IMR-90 (cell line): ENCODE measurements at regions not wholly inside any gene's neighbourhood (a gene's known extent, or its start where the extent isn't known, plus 50 kb on each side); places are given as distances from the start of the nearest gene placed in this dataset.

Experiments
- ATAC-seq: fragments of 200-7000 bp; cut with Tn5 transposase; 2 replicates; pipeline ENCODE4 v1.9.1; 2020; ENCODE audit warnings: low read depth, mild to moderate bottlenecking, moderate library complexity
- BruUV-seq: library from RNA; stranded (reverse); fragments of 400-500 nt; replicated peaks from 2 replicates; lab custom pipeline; 2021; lab: Mats Ljungman, UMichigan
- CTCF ChIA-PET: fragments of 300-600 bp; formaldehyde crosslinking; extraction: SDS; loops from one replicate; lab custom pipeline; 2021; ENCODE audit warnings: antibody characterized with exemption; lab: Yijun Ruan, JAX
- POLR2A ChIA-PET: fragments of 300-600 bp; sonication (Branson Sonifier 250); formaldehyde crosslinking; loops from one replicate; lab custom pipeline; 2022; ENCODE audit warnings: antibody characterized with exemption; ENCODE audit not compliant: unreplicated experiment; lab: Charles Lee
- DNase-seq: peaks from one replicate; pipeline ENCODE4 v3.0.0; 2013
- H2AFZ ChIP-seq: replicated peaks from 2 replicates; pipeline ENCODE3; 2013; ENCODE audit warnings: low read length, mild to moderate bottlenecking; ENCODE audit not compliant: poor library complexity
- H2AK5ac ChIP-seq: 2 replicates; pipeline ENCODE4 v1.6.1; 2013; ENCODE audit warnings: low read depth, low read length, inconsistent platforms
- H2AK9ac ChIP-seq: replicated peaks from 2 replicates; pipeline ENCODE3; 2013; ENCODE audit warnings: mild to moderate bottlenecking, low read depth, low read length, moderate library complexity; ENCODE audit not compliant: poor library complexity
- H2BK120ac ChIP-seq: 2 replicates; pipeline ENCODE4 v1.6.1; 2013; ENCODE audit warnings: low read depth, low read length, inconsistent platforms
- H2BK15ac ChIP-seq: 3 replicates; pipeline ENCODE4 v1.6.1; 2013; ENCODE audit warnings: low read depth, low read length, inconsistent platforms
- H2BK20ac ChIP-seq: 2 replicates; pipeline ENCODE4 v1.6.1; 2013; ENCODE audit warnings: low read depth, mild to moderate bottlenecking, inconsistent platforms, low read length, moderate library complexity
- H2BK5ac ChIP-seq: 2 replicates; pipeline ENCODE4 v1.6.1; 2013; ENCODE audit warnings: mild to moderate bottlenecking, low read depth, low read length, inconsistent platforms; ENCODE audit not compliant: poor library complexity, severe bottlenecking
- H3K14ac ChIP-seq: replicated peaks from 2 replicates; pipeline ENCODE4 v1.6.1; 2013; ENCODE audit warnings: low read depth, low read length, inconsistent platforms
- H3K18ac ChIP-seq: 2 replicates; pipeline ENCODE4 v1.6.1; 2013; ENCODE audit warnings: low read depth, low read length, control low read depth
- H3K23ac ChIP-seq: 2 replicates; pipeline ENCODE4 v1.6.1; 2013; ENCODE audit warnings: low read depth, low read length, inconsistent platforms
- H3K27ac ChIP-seq: 2 replicates; pipeline ENCODE4 v1.5.1; 2013; ENCODE audit warnings: mild to moderate bottlenecking, control low read depth, low read length; ENCODE audit not compliant: insufficient read depth
- H3K27me3 ChIP-seq: 2 replicates; pipeline ENCODE4 v1.6.1; 2013; ENCODE audit warnings: low read length; ENCODE audit not compliant: control insufficient read depth, insufficient read depth
- H3K36me3 ChIP-seq: 2 replicates; pipeline ENCODE4 v1.6.1; 2013; ENCODE audit warnings: low read length, mixed read lengths; ENCODE audit not compliant: control insufficient read depth, insufficient read depth
- H3K4ac ChIP-seq: 2 replicates; pipeline ENCODE4 v1.6.1; 2013; ENCODE audit warnings: low read depth, low read length, inconsistent platforms
- H3K4me1 ChIP-seq: 2 replicates; pipeline ENCODE4 v1.6.1; 2013; ENCODE audit warnings: low read length, mixed read lengths; ENCODE audit not compliant: control insufficient read depth, insufficient read depth
- H3K4me2 ChIP-seq: 2 replicates; pipeline ENCODE4 v1.6.1; 2013; ENCODE audit warnings: low read depth, mild to moderate bottlenecking, control low read depth, low read length, moderate library complexity
- H3K4me3 ChIP-seq: 2 replicates; pipeline ENCODE4 v1.5.1; 2013; ENCODE audit warnings: low read depth, mild to moderate bottlenecking, control low read depth, low read length, moderate library complexity; ENCODE audit not compliant: insufficient read depth
- H3K56ac ChIP-seq: 2 replicates; pipeline ENCODE4 v1.6.1; 2013; ENCODE audit warnings: low read length, inconsistent platforms; ENCODE audit not compliant: insufficient read depth; ENCODE audit errors: extremely low read depth
- H3K79me1 ChIP-seq, 2 experiments: 2 replicates each; pipeline ENCODE4 v1.6.1; 2013; ENCODE audit warnings: low read length in 2 of 2, inconsistent platforms in 1 of 2, low read depth in 1 of 2
- H3K9ac ChIP-seq: 2 replicates; pipeline ENCODE4 v1.6.1; 2013; ENCODE audit warnings: low read depth, low read length, control low read depth
- H3K9me1 ChIP-seq: 2 replicates; pipeline ENCODE4 v1.6.1; 2013; ENCODE audit warnings: low read length, inconsistent platforms; ENCODE audit not compliant: insufficient read depth
- H3K9me3 ChIP-seq: 2 replicates; pipeline ENCODE4 v1.6.1; 2013; ENCODE audit warnings: low read length; ENCODE audit not compliant: control insufficient read depth, insufficient read depth
- H4K20me1 ChIP-seq: 2 replicates; pipeline ENCODE4 v1.6.1; 2013; ENCODE audit warnings: low read length, inconsistent platforms; ENCODE audit not compliant: insufficient read depth
- H4K5ac ChIP-seq: 2 replicates; pipeline ENCODE4 v1.6.1; 2013; ENCODE audit warnings: mild to moderate bottlenecking, low read depth, low read length, control low read depth
- H4K8ac ChIP-seq, 2 experiments: 2 replicates each; pipeline ENCODE4 v1.6.1; 2013; ENCODE audit warnings: low read depth in 2 of 2, low read length in 2 of 2, control low read depth in 1 of 2, inconsistent platforms in 1 of 2
- H4K91ac ChIP-seq: 2 replicates; pipeline ENCODE4 v1.6.1; 2013; ENCODE audit warnings: low read depth, low read length, inconsistent platforms; ENCODE audit not compliant: insufficient read depth
- BHLHE40 ChIP-seq: fragments of 150-350 bp; IDR thresholded peaks from 2 replicates; pipeline ENCODE4 v1.6.1; 2016; ENCODE audit warnings: mild to moderate bottlenecking, low read depth, low read length
- CEBPB ChIP-seq: IDR thresholded peaks from 2 replicates; pipeline ENCODE4 v1.6.1; 2012; ENCODE audit warnings: low read depth, low read length, improper control_type of control experiment
- CHD1 ChIP-seq: IDR thresholded peaks from 2 replicates; pipeline ENCODE4 v1.6.1; 2012; ENCODE audit warnings: low read depth, low read length, improper control_type of control experiment
- CTCF ChIP-seq: conservative IDR thresholded peaks from 2 replicates; pipeline ENCODE4 v1.5.1; 2012; ENCODE audit warnings: mild to moderate bottlenecking, low read depth, low read length, improper control_type of control experiment
- FOS ChIP-seq: fragments of 150-350 bp; IDR thresholded peaks from 2 replicates; pipeline ENCODE4 v1.6.1; 2016; ENCODE audit warnings: low read depth, low read length
- MAFK ChIP-seq: IDR thresholded peaks from 2 replicates; pipeline ENCODE4 v1.6.1; 2012; ENCODE audit warnings: low read depth, low read length, improper control_type of control experiment
- MAZ ChIP-seq: IDR thresholded peaks from 2 replicates; pipeline ENCODE4 v1.6.1; 2012; ENCODE audit warnings: low read depth, mild to moderate bottlenecking, low read length, improper control_type of control experiment, moderate library complexity, borderline replicate concordance
- MXI1 ChIP-seq: IDR thresholded peaks from 2 replicates; pipeline ENCODE4 v1.6.1; 2012; ENCODE audit warnings: low read depth, mild to moderate bottlenecking, low read length, moderate library complexity, borderline replicate concordance
- NFE2L2 ChIP-seq: fragments of 150-350 bp; IDR thresholded peaks from 2 replicates; pipeline ENCODE4 v1.6.1; 2016; ENCODE audit warnings: low read depth, mild to moderate bottlenecking, low read length
- POLR2A ChIP-seq: IDR thresholded peaks from 2 replicates; pipeline ENCODE4 v1.6.1; 2012; ENCODE audit warnings: mild to moderate bottlenecking, low read depth, low read length
- RAD21 ChIP-seq: IDR thresholded peaks from 2 replicates; pipeline ENCODE4 v1.6.1; 2012; ENCODE audit warnings: low read length, improper control_type of control experiment
- RCOR1 ChIP-seq: IDR thresholded peaks from 2 replicates; pipeline ENCODE4 v1.6.1; 2012; ENCODE audit warnings: mild to moderate bottlenecking, low read length, improper control_type of control experiment; ENCODE audit not compliant: insufficient replicate concordance
- RFX5 ChIP-seq: IDR thresholded peaks from 2 replicates; pipeline ENCODE4 v1.8.0; 2012; ENCODE audit warnings: low read depth, mild to moderate bottlenecking, low read length, moderate library complexity
- SMC3 ChIP-seq: fragments of 150-350 bp; IDR thresholded peaks from 2 replicates; pipeline ENCODE4 v1.6.1; 2016; ENCODE audit warnings: low read depth, mild to moderate bottlenecking, antibody characterized with exemption, low read length, moderate library complexity
- USF2 ChIP-seq: fragments of 150-350 bp; IDR thresholded peaks from 2 replicates; pipeline ENCODE4 v1.6.1; 2017; ENCODE audit warnings: mild to moderate bottlenecking, antibody characterized with exemption, low read length, low read depth
- WGBS, 2 experiments: methylation state at CpG; one replicate each; pipeline versions ENCODE4 v1.1.5 to v1.1.7; 2013; ENCODE audit warnings: missing lambda C conversion rate in 2 of 2; ENCODE audit not compliant: insufficient read length in 1 of 2; ENCODE audit errors: extremely low coverage in 2 of 2; 5-methylcytosine and 5-hydroxymethylcytosine counted together
- dilution Hi-C: fragments of 300-500 bp; cut with HindIII; formaldehyde crosslinking; loops from one replicate; pipeline ENCODE4 v1.14.3; 2018; ENCODE audit warnings: low sequenced_read_pairs; ENCODE audit not compliant: unreplicated experiment
- in situ Hi-C: fragments of 300-500 bp; cut with MboI; formaldehyde crosslinking; loops from 3 replicates; pipeline ENCODE4 v1.14.3; 2019; ENCODE audit warnings: low sequenced_read_pairs, inconsistent platforms, mixed read lengths
- intact Hi-C: fragments of 100-400 bp; cut with micrococcal nuclease; formaldehyde crosslinking; loops from 2 replicates; pipeline ENCODE4 v1.10.0; 2022
- TF ChIP-seq, protein P1 (sequence below): fragments of 150-350 bp; IDR thresholded peaks from 2 replicates; pipeline ENCODE4 v1.6.1; 2016; ENCODE audit warnings: low read depth, mild to moderate bottlenecking, low read length, moderate library complexity, borderline replicate concordance

- H2BK5ac ChIP-seq: no peak overlapping the region
- ATAC-seq (no peak), DNase-seq (no peak)
- intact Hi-C loops: no loop called here
- H4K20me1 ChIP-seq: no peaks in the 10 kb centered on the region
- H3K18ac ChIP-seq: no peak overlapping the region
- H3K9ac ChIP-seq: no peak overlapping the region
- no peak overlapping the region for H4K8ac ChIP-seq
- H2BK15ac ChIP-seq: no peak overlapping the region
- BruUV-seq: no TSS peak
- no peaks in the 10 kb centered on the region for H3K79me1 ChIP-seq
- CTCF ChIA-PET: no interaction called here
- no peaks in the 10 kb centered on the region for H3K9me1 ChIP-seq
- H3K9me3 ChIP-seq: no peaks in the 10 kb centered on the region
- H2AFZ ChIP-seq: no peak overlapping the region
- H3K36me3 ChIP-seq: no peaks in the 10 kb centered on the region
- POLR2A ChIA-PET: no interaction called here
- dilution Hi-C loops: no loop called here
- no peak overlapping the region for H3K4me2 ChIP-seq
- H3K56ac ChIP-seq: no peak overlapping the region
- no peak overlapping the region for H3K4me3 ChIP-seq
- no peaks in the 10 kb centered on the region for H3K4me1 ChIP-seq
- no peak overlapping the region for H2BK120ac ChIP-seq
- no peak overlapping the region for H4K91ac ChIP-seq
- H3K27me3 ChIP-seq: no peaks in the 10 kb centered on the region; the same call in 1 of the 2 replicates
- H2AK5ac ChIP-seq: no peak overlapping the region
- TF ChIP-seq MAFK (no peak), RFX5 (no peak), USF2 (no peak), RAD21 (no peak), CEBPB (no peak), BHLHE40 (no peak), CTCF (no peak), SMC3 (no peak), CHD1 (no peak), RCOR1 (no peak), FOS (no peak), MAZ (no peak), POLR2A (no peak), MXI1 (no peak), NFE2L2 (no peak)
- TF ChIP-seq, protein P1, sequence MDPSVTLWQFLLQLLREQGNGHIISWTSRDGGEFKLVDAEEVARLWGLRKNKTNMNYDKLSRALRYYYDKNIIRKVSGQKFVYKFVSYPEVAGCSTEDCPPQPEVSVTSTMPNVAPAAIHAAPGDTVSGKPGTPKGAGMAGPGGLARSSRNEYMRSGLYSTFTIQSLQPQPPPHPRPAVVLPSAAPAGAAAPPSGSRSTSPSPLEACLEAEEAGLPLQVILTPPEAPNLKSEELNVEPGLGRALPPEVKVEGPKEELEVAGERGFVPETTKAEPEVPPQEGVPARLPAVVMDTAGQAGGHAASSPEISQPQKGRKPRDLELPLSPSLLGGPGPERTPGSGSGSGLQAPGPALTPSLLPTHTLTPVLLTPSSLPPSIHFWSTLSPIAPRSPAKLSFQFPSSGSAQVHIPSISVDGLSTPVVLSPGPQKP: no peak
- H3K4ac ChIP-seq: no peak overlapping the region
- in situ Hi-C loops: loop anchor here (25.0 kb wide), 1 partner anchor 1430 kb away; no protein-coding TSS in a partner anchor
- H3K27ac ChIP-seq: no peak overlapping the region
- no peak overlapping the region for H4K5ac ChIP-seq
- 60% methylated on average over 1 of the region's 3 CpGs; no CpG with 5 or more reads in 1 of the 2 experiments for WGBS, 2 experiments
- H2BK20ac ChIP-seq: no peak overlapping the region
- no peak overlapping the region for H3K23ac ChIP-seq
- no peak overlapping the region for H2AK9ac ChIP-seq
- H3K14ac ChIP-seq: no peak overlapping the region
Observed at GRCh38 chr2:198307093-198307492, 502.7 kb downstream of the PLCL1 start.
